Large intestine (tissue), 3 donors: ENCODE measurements at regions not wholly inside any gene's neighbourhood (a gene's known extent, or its start where the extent isn't known, plus 50 kb on each side); places are given as distances from the start of the nearest gene placed in this dataset.
"Not testable (repeated sequence)": the region's sequence is repeated elsewhere in the genome, so short reads cannot be mapped to it uniquely, and the experiment has no call there.

Source experiments
- DNase-seq, 2 donors: peaks; one replicate each; pipeline versions ENCODE4 v3.0.0 to v3.0.0-alpha.2; 2013
- H3K27ac ChIP-seq: one replicate; pipeline ENCODE4 v1.5.1; 2013; ENCODE audit warnings: low read length
- H3K27me3 ChIP-seq: 2 replicates; pipeline ENCODE4 v1.6.1; 2013; ENCODE audit warnings: low read length; ENCODE audit not compliant: control insufficient read depth, insufficient read depth
- H3K36me3 ChIP-seq: 2 replicates; pipeline ENCODE4 v1.6.1; 2013; ENCODE audit warnings: low read length; ENCODE audit not compliant: control insufficient read depth, insufficient read depth
- H3K4me1 ChIP-seq: one replicate; pipeline ENCODE4 v1.6.1; 2013; ENCODE audit warnings: low read length; ENCODE audit not compliant: control insufficient read depth, insufficient read depth
- H3K4me3 ChIP-seq: one replicate; pipeline ENCODE4 v1.5.1; 2013; ENCODE audit warnings: low read length
- H3K9me3 ChIP-seq: one replicate; pipeline ENCODE4 v1.6.1; 2013; ENCODE audit warnings: mild to moderate bottlenecking, low read depth, low read length, moderate library complexity; ENCODE audit not compliant: control insufficient read depth
- WGBS: methylation state at CpG from one replicate; pipeline ENCODE4 v1.1.5; 2013; ENCODE audit warnings: low lambda C conversion rate; ENCODE audit not compliant: insufficient coverage; 5-methylcytosine and 5-hydroxymethylcytosine counted together

- H3K4me3 ChIP-seq: no peak overlapping the region
- H3K27ac ChIP-seq: no peak overlapping the region
- WGBS: 63% methylated on average over 2 of the region's 3 CpGs
- H3K27me3 ChIP-seq: no peaks in the 10 kb centered on the region
- H3K4me1 ChIP-seq: no peaks in the 10 kb centered on the region
- DNase-seq: no peak
- H3K36me3 ChIP-seq: no peaks in the 10 kb centered on the region
- peaks cover 30% of the 10 kb centered on the region for H3K9me3 ChIP-seq
These were observed 214.4 kb upstream of the SLC39A10 start for GRCh38 chr2:195442458-195443175.

GRCh38 chr2:195438692-195439091 lies 218.3 kb upstream of the SLC39A10 start:
- H3K9me3 ChIP-seq: peaks cover 33% of the 10 kb centered on the region
- 100% methylated on average over 3 of the region's 7 CpGs for WGBS
- no peak for DNase-seq
- no peak overlapping the region for H3K27ac ChIP-seq
- H3K4me3 ChIP-seq: no peak overlapping the region
- no peaks in the 10 kb centered on the region for H3K27me3 ChIP-seq
- no peaks in the 10 kb centered on the region for H3K4me1 ChIP-seq
- H3K36me3 ChIP-seq: no peaks in the 10 kb centered on the region

- DNase-seq: no peak
- H3K27ac ChIP-seq: no peak overlapping the region
- peaks cover 33% of the 10 kb centered on the region for H3K9me3 ChIP-seq
- WGBS: no CpG with 5 or more reads among the region's 18 CpGs
- no peak overlapping the region for H3K4me3 ChIP-seq
- no peaks in the 10 kb centered on the region for H3K4me1 ChIP-seq
- H3K36me3 ChIP-seq: no peaks in the 10 kb centered on the region
- no peaks in the 10 kb centered on the region for H3K27me3 ChIP-seq
These were observed 219.5 kb upstream of the SLC39A10 start for GRCh38 chr2:195437521-195437920.

- Histone ChIP-seq H3K4me1 (no peaks in the 10 kb centered on the region), H3K27me3 (no peaks in the 10 kb centered on the region), H3K4me3 (no peak overlapping the region), H3K9me3 (peaks cover 5% of the 10 kb centered on the region), H3K36me3 (no peaks in the 10 kb centered on the region), H3K27ac (no peak overlapping the region)
- WGBS: no CpG with 5 or more reads among the region's 1 CpG
- no peak for DNase-seq
These were observed 222.7 kb upstream of the SLC39A10 start for GRCh38 chr2:195434346-195434745.

GRCh38 chr2:195433729-195434128 lies 223.3 kb upstream of the SLC39A10 start:
- H3K4me1 ChIP-seq, H3K4me3 ChIP-seq, H3K27me3 ChIP-seq, H3K27ac ChIP-seq, H3K9me3 ChIP-seq, H3K36me3 ChIP-seq, DNase-seq: not testable (repeated sequence)
- WGBS: 90% methylated on average over 2 of the region's 2 CpGs

- Histone ChIP-seq H3K27ac (no peak overlapping the region), H3K4me3 (no peak overlapping the region), H3K4me1 (no peaks in the 10 kb centered on the region), H3K9me3 (no peaks in the 10 kb centered on the region), H3K27me3 (no peaks in the 10 kb centered on the region), H3K36me3 (no peaks in the 10 kb centered on the region)
- WGBS: no CpG with 5 or more reads among the region's 3 CpGs
- no peak for DNase-seq
These were observed 228.4 kb upstream of the SLC39A10 start for GRCh38 chr2:195428673-195429072.

- Histone ChIP-seq H3K4me3 (no peak overlapping the region), H3K36me3 (no peaks in the 10 kb centered on the region), H3K27me3 (no peaks in the 10 kb centered on the region), H3K4me1 (no peaks in the 10 kb centered on the region), H3K27ac (no peak overlapping the region), H3K9me3 (no peaks in the 10 kb centered on the region)
- WGBS: no CpG with 5 or more reads among the region's 1 CpG
- no peak for DNase-seq
These were observed 231.7 kb upstream of the SLC39A10 start for GRCh38 chr2:195425328-195425727.

- DNase-seq: no peak
- Histone ChIP-seq H3K27me3 (no peaks in the 10 kb centered on the region), H3K4me1 (no peaks in the 10 kb centered on the region), H3K4me3 (no peak overlapping the region), H3K27ac (no peak overlapping the region), H3K9me3 (no peaks in the 10 kb centered on the region), H3K36me3 (no peaks in the 10 kb centered on the region)
- WGBS: no CpG with 5 or more reads among the region's 2 CpGs
These were observed 238.0 kb upstream of the SLC39A10 start for GRCh38 chr2:195419033-195419432.

- no peaks in the 10 kb centered on the region for H3K9me3 ChIP-seq
- no CpG with 5 or more reads among the region's 3 CpGs for WGBS
- DNase-seq: no peak
- no peaks in the 10 kb centered on the region for H3K36me3 ChIP-seq
- no peaks in the 10 kb centered on the region for H3K4me1 ChIP-seq
- H3K27ac ChIP-seq: no peak overlapping the region
- no peaks in the 10 kb centered on the region for H3K27me3 ChIP-seq
- no peak overlapping the region for H3K4me3 ChIP-seq
These were observed 242.4 kb upstream of the SLC39A10 start for GRCh38 chr2:195414537-195415100.

- Histone ChIP-seq H3K27me3 (no peaks in the 10 kb centered on the region), H3K27ac (no peak overlapping the region), H3K9me3 (no peaks in the 10 kb centered on the region), H3K36me3 (no peaks in the 10 kb centered on the region), H3K4me1 (no peaks in the 10 kb centered on the region), H3K4me3 (no peak overlapping the region)
- no peak for DNase-seq
- no CpG with 5 or more reads among the region's 2 CpGs for WGBS
These were observed 243.1 kb upstream of the SLC39A10 start for GRCh38 chr2:195413944-195414343.

GRCh38 chr2:195413422-195413821 lies 243.6 kb upstream of the SLC39A10 start:
- H3K9me3 ChIP-seq: no peaks in the 10 kb centered on the region
- H3K27ac ChIP-seq: no peak overlapping the region
- WGBS: no CpG with 5 or more reads among the region's 8 CpGs
- H3K4me1 ChIP-seq: no peaks in the 10 kb centered on the region
- DNase-seq: no peak
- no peaks in the 10 kb centered on the region for H3K36me3 ChIP-seq
- H3K27me3 ChIP-seq: no peaks in the 10 kb centered on the region
- no peak overlapping the region for H3K4me3 ChIP-seq
